Activated T-cell treated with anti-CD3 and anti-CD28 coated beads for 48 hours (primary cell): ENCODE measurements at regions not wholly inside any gene's neighbourhood (a gene's known extent, or its start where the extent isn't known, plus 50 kb on each side); places are given as distances from the start of the nearest gene placed in this dataset.

Source experiments
- DNase-seq: peaks from one replicate; pipeline ENCODE4 v3.0.0-alpha.2; 2020; ENCODE audit warnings: low read depth

GRCh38 chr2:43054367-43054766 lies 172.0 kb downstream of the ZFP36L2 start:
- DNase-seq = no peak

GRCh38 chr2:43052944-43053306 lies 173.5 kb downstream of the ZFP36L2 start:
- no peak for DNase-seq

- no peak for DNase-seq
Measured at GRCh38 chr2:43052204-43052943, 174.0 kb downstream of the ZFP36L2 start.

DNA sequence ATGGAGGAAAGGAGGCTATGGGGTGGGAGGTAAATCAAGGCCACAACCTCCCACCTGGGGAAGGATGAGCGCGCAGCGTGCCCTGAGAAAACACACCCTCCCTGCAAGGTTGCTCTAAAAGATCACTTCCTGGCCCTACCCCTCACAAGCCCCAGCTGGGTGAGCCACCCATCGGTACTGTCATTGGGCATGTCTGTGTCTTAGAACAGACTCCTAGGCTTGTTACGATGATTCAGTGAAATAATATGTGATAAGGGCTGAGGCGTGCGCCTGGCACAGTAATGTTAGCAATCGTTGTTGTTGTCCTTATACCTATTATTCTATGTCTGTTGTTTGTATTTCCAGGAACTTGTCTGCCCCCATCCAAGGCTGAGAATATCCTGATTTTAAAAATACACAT lies 175.1 kb downstream of the ZFP36L2 start:
- no peak for DNase-seq

- no peak for DNase-seq
Measured at GRCh38 chr2:43050866-43051265, 175.5 kb downstream of the ZFP36L2 start.

GRCh38 chr2:43049836-43050801 lies 176.3 kb downstream of the ZFP36L2 start:
- DNase-seq = no peak

- no peak for DNase-seq
Measured at GRCh38 chr2:43047187-43047780, 179.1 kb downstream of the ZFP36L2 start.

DNA sequence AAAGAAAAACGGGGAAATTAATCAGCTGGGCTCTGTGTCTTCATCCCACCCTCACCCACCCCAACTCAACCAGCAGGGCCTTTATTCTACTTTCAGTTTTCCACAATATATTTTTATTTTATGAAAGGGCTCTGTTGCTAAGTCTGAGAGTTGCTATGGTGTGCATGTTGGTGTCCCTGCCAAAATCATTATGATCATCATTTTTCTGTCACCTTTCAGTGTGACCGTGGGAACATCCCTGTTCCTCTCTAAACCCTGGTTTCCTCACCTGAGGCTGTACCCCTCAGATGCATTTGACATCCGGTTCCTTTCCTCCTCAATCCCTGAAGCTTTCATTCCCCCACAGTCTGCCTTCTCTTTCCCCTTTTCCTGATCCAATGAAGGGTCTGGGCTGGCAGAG lies 180.5 kb downstream of the ZFP36L2 start:
- DNase-seq = no peak

GRCh38 chr2:43044093-43044681 lies 182.2 kb downstream of the ZFP36L2 start:
- no peak for DNase-seq

DNA sequence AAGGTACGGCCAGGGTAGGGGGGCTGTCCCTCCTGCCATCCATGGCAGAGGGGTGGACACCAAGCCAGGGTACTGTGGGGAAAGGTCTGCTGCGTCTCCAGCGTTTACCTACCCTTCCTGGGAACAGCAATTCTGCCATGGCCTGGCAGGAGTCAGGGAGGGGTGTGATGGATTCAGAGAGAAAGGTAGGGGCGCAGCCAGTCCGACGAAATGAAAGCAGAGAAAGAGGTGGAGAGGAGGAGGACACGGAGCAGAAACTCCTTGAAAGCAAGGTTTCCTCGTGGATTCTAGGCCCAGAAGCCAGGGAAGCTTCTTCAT lies 182.9 kb downstream of the ZFP36L2 start:
- DNase-seq = no peak

DNA sequence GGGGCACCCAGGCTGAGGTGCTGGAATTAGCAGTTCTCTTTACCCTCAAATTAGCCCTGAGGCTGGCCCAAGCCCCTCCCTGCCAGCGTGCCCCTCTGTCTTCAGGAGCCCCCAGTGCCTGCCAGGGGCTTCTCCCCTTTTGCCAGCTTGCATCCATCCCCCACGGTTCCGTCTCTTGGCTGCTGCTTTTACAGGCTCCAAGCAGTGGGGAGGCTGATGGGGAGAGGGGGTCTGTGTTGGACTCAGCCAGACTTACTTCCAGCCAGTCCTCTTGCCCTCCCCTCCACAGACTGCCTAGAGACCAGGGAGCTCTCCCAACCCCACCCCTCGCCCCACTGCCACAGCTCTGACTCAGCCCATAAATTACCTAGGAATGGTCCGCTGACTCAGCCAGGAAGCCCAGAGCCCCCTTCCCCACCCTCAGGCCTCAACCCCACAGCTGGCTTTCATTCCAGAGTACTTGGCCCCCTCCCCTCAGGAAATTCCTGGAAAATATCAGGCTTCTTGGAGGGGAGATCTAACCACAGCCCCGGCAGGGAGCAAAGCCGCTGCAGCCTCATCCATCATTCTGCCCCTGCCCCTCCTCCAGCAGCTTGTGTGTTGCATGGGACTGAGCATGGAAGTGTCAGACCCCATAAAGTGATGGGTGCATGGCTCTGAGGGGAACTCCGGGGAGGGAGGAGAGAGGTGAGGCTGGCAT lies 184.6 kb downstream of the ZFP36L2 start:
- no peak for DNase-seq

DNA sequence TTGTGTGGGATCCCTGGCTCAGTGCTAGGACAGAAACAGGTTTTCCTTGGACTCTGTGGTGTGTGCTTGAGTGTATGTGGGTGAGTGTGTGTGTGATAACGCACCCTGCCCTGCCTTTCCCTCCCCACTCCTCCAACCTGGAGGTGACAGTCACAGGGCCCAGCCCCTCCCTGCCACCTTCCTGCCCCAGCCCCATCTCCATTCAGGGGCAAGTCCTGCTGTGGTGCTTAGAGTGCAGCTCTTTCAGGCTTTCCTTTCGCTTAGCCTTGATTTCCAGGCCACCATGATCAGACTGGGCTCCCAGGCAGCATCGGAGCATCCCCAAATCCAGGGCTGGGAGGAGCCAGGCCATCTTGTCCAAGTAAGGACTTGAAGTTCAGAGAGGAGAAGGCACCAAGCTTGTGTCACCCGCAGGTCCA lies 185.2 kb downstream of the ZFP36L2 start:
- DNase-seq = no peak

DNA sequence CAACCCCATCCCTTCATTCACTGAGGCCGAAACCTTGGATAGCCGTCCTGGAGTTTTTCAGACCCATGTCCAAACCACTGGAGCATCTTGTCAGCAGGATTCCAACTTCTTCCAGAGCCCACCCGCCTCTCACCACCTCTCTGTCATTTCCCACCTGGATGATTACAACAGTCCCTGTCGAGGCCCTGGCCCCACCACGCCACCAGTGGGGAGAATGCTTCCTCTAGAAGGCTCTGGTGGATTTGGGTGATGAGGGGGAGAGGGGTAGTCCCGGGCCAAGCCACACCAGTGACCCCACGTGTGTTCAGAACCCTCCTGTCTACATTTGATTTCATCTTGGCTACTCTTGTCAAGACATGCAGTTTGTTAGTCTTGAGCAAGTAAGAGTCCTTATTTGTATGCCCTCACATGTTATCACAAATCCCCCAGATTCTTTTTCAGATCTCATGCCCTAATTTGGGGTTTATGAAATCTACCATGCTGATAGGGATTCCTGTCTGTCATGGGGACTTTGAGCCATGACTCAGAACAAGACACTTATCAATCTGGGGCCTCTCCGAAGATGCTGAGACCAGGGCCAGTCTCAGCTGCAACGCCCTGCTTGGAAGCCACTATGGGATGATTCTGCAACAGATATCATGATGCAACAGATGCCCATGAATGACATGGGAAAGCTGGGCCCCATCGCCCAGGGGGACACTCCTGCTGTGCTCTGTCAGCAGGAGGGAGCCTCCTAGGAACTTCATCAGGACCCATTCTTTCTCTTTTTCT lies 186.1 kb downstream of the ZFP36L2 start:
- no peak for DNase-seq

DNA sequence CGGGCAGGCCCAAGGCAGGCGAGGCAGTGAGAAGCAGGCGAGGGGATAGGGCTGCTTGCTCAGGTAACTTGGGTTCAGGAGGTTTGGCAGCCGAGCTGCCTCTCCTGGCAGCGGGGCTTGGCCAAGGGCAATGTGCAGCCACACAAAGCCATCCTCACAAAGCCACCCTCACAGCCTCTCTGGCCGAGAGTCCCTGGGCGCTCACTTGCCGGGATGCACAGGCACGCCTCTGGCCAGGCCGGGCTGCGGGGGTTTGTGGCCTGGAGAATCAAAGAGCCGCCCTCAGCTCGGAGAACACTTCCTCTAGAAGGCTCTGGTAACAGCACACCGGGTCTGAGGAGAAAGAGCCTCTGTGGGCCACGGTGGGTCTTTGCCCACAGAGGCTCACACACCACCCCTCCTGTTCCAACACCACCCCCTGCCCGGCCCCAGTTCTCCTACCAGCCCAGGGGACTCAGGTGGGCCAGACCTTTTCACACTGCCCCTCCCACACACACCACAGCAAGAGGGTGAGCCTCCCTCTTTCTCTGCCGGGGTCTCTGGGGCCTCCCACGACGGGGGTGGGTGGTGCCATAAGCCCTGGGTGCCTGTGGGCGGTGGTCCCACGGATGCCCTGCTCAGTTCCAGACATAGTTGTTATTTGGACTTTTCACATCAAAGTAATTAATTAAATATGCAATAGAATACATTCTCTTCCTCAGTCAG lies 186.9 kb downstream of the ZFP36L2 start:
- DNase-seq = no peak

- DNase-seq = no peak
Measured at GRCh38 chr2:43038696-43039094, 187.7 kb downstream of the ZFP36L2 start.

GRCh38 chr2:43038034-43038695 lies 188.2 kb downstream of the ZFP36L2 start:
- DNase-seq = no peak

- no peak for DNase-seq
Measured at GRCh38 chr2:43035922-43036321, 190.5 kb downstream of the ZFP36L2 start.

GRCh38 chr2:43034921-43035320 lies 191.5 kb downstream of the ZFP36L2 start:
- DNase-seq = no peak

- no peak for DNase-seq
Measured at GRCh38 chr2:43034242-43034619, 192.2 kb downstream of the ZFP36L2 start.
